H1 (cell line): ENCODE measurements at regions not wholly inside any gene's neighbourhood (a gene's known extent, or its start where the extent isn't known, plus 50 kb on each side); places are given as distances from the start of the nearest gene placed in this dataset.

Experiments used
- CBX8 ChIP-seq: fragments of 300-800, 300-1000 bp; sonication (generic); IDR thresholded peaks from 2 replicates; pipeline ENCODE4 v1.7.1; 2016; ENCODE audit warnings: low read depth, low read length, borderline replicate concordance
- KDM5A ChIP-seq: fragments of 200-600 bp; IDR thresholded peaks from 2 replicates; pipeline ENCODE4 v1.7.1; 2012; ENCODE audit warnings: mild to moderate bottlenecking, low read length, inconsistent platforms, mixed read lengths
- RNF2 ChIP-seq: fragments of 200-900, 300-1000 bp; sonication (generic); IDR thresholded peaks from 2 replicates; pipeline ENCODE4 v1.7.1; 2016; ENCODE audit warnings: borderline replicate concordance, low read depth, mild to moderate bottlenecking, antibody characterized with exemption, low read length; ENCODE audit not compliant: poor library complexity, severe bottlenecking; ENCODE audit errors: missing control alignments
- SP4 ChIP-seq: IDR thresholded peaks from 2 replicates; pipeline ENCODE4 v1.6.1; 2012; ENCODE audit warnings: low read length, inconsistent platforms
- TF ChIP-seq, protein P1 (sequence below), 3 experiments: IDR thresholded peaks; 1 replicate in 2 of 3; 2 replicates in 1 of 3; pipeline versions ENCODE4 v1.5.1 to v1.6.1; 2011; ENCODE audit warnings: low read length in 3 of 3, mild to moderate bottlenecking in 3 of 3, inconsistent platforms in 2 of 3, low read depth in 1 of 3, moderate library complexity in 1 of 3; ENCODE audit not compliant: insufficient read depth in 1 of 3; ENCODE audit errors: control extremely low read depth in 1 of 3
- TF ChIP-seq, protein P2 (sequence below): IDR thresholded peaks from 2 replicates; pipeline ENCODE4 v1.6.1; 2012; ENCODE audit warnings: inconsistent platforms

DNA sequence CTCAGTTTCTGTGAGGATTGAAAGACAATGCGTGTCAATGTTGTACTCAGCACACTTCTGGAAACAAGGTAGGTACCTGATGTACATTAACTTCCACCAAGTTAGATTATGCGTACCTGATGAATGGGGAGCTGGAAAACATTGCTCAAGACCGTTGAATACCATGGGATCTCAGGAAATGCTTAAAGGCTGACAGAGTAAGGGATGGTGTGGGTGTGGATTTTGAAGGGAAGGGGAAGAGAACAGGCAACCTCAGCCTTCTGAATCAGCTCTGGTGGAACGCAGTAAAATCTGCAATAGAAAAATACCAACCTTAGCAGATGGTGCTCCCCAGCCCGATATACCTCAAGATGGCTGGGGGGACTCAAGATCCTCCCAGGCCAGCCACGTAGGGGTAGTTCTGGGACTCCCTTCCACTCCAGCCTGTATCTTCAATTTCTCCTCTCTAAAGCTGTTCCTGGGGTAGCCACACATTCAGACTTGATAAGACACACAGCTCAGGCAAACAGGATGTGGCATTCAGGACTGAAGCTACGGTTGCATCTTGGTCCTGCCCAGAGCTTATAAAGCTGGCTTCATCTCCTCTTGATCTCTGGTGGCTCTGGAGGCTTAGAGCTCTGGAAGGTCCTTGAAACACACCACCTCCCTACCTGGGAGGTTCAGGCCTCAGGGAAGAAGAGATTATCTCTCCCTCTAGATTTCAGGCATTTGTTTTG lies 111.8 kb downstream of the CTNND1 start (continued):
- TF ChIP-seq, protein P1, sequence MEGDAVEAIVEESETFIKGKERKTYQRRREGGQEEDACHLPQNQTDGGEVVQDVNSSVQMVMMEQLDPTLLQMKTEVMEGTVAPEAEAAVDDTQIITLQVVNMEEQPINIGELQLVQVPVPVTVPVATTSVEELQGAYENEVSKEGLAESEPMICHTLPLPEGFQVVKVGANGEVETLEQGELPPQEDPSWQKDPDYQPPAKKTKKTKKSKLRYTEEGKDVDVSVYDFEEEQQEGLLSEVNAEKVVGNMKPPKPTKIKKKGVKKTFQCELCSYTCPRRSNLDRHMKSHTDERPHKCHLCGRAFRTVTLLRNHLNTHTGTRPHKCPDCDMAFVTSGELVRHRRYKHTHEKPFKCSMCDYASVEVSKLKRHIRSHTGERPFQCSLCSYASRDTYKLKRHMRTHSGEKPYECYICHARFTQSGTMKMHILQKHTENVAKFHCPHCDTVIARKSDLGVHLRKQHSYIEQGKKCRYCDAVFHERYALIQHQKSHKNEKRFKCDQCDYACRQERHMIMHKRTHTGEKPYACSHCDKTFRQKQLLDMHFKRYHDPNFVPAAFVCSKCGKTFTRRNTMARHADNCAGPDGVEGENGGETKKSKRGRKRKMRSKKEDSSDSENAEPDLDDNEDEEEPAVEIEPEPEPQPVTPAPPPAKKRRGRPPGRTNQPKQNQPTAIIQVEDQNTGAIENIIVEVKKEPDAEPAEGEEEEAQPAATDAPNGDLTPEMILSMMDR (IDR thresholded peaks at IDR 0.05; ENCODE audit: control extremely low read depth in 1 of 3, insufficient read depth in 1 of 3, low read depth in 1 of 3, low read length in 3 of 3): no peak
- TF ChIP-seq SP4: no peak
- no peak for TF ChIP-seq RNF2
- TF ChIP-seq KDM5A: no peak
- no peak for TF ChIP-seq CBX8
- TF ChIP-seq, protein P2, sequence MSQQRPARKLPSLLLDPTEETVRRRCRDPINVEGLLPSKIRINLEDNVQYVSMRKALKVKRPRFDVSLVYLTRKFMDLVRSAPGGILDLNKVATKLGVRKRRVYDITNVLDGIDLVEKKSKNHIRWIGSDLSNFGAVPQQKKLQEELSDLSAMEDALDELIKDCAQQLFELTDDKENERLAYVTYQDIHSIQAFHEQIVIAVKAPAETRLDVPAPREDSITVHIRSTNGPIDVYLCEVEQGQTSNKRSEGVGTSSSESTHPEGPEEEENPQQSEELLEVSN: no peak
- TF ChIP-seq, all 59 proteins: peak for 0
